ENCODE measurements at regions not wholly inside any gene's neighbourhood (a gene's known extent, or its start where the extent isn't known, plus 50 kb on each side); places are given as distances from the start of the nearest gene placed in this dataset.

DNA sequence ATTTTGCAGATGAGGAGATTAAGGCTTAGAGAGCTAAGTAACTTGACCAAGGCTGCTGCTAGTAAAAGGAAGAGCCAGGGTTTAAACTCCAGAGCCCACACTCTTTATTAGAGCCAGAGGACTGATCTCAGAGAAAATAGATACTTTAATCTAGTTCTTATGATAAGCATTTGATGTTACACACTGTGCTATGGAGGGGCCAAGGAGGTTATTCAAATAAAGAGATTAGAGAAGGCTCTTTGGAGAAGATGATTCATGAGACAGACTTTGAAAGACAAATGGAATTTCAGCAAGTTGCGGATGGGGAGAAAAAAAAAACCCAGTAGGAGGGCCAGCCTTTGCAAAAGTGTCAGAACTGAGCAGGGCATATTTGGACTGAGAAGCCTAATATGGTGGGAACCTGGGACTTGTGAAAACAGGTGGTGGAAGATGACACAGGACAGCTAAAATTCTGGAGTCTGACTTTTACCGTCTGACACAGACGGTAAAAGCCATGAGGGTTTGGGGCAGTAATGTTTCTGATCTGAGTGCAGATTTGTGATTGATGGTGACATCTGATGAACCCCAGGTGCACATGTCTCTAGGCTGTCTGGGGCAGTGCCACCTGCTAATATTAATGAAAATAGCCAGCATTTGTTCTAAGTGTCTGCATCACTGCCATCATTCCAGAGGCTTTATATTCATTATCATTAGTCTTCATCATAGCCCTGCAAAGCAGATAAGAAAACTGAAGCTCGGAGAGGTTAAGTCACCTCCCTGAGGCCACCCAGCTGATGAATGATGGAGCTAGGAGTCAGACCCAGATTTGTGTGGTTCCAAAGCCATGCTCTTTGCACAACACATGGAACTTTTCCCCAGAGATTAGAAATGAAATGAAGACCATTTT is 65.3 kb upstream of the CXCL14 start:
- 43% methylated on average over 4 of the region's 4 CpGs for WGBS (ENCODE audit: missing lambda C conversion rate)
- Histone ChIP-seq H3K4me3 (no peak overlapping the region), H3K27ac (no peak overlapping the region), H3K4me1 (no peaks in the 10 kb centered on the region), H3K4me2 (no peak overlapping the region), H3K9me3 (0 out of 3 replicates have a peak, but pooled peaks cover 1% of the 10 kb centered on the region)
- no peak for TF ChIP-seq NPAS2 (CRISPR knock-in tag; IDR thresholded peaks at IDR 0.05; ENCODE audit: borderline replicate concordance)
- TF ChIP-seq FOSL2 (IDR thresholded peaks at IDR 0.05): no peak
- no peak for TF ChIP-seq FOSL2 (CRISPR knock-in tag; IDR thresholded peaks at IDR 0.05)
- FAIRE-seq: no peak
- ChIA-PET POLR2A (no interaction called here), CTCF (interaction anchor here (1.1 kb wide), 1 partner anchor 186 kb away, joined by 3 read pairs; no protein-coding TSS in a partner anchor)
- DNase-seq (ENCODE audit: low read depth in 1 of 2, low spot score in 1 of 2): no peak
- ATAC-seq: no peak

DNA sequence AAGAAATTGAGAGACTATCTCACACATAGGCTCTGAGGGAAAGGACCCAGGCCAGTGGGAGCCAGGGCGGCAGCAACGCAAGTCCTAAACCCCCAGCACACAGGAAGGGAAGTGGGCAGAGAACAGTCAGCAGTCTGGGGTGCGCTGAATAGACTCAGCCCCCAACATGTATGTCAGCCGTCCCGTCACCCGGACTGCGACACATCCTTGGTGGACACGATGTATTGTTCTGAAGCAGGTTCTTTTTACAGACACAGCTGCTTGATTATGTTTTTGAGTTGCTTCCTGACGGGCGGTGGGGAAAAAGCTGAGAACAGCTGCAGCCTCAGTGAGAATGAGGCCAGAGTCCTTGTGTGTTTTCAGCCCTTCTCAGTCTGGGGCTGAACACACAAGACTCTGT is 64.1 kb upstream of the CXCL14 start:
- H3K4me1 ChIP-seq: no peaks in the 10 kb centered on the region
- TF ChIP-seq SREBF2 (IDR thresholded peaks at IDR 0.05): no peak
- no peak for TF ChIP-seq ESRRA (IDR thresholded peaks at IDR 0.05; ENCODE audit: borderline replicate concordance, low read length)
- no peak for TF ChIP-seq NFE2L2 (conservative IDR thresholded peaks at IDR 0.05; ENCODE audit: low read length)
- ChIA-PET CTCF (no interaction called here), POLR2A (no interaction called here)
- H3K9me3 ChIP-seq: 0 out of 3 replicates have a peak, but pooled peaks cover 5% of the 10 kb centered on the region
- no peak for DNase-seq (ENCODE audit: low read depth in 1 of 2, low spot score in 1 of 2)
- H3K4me3 ChIP-seq: no peak overlapping the region
- no peak overlapping the region for H3K27ac ChIP-seq
- ATAC-seq: no peak
- 45% methylated on average over 10 of the region's 10 CpGs for WGBS (ENCODE audit: missing lambda C conversion rate)
- no peak overlapping the region for H3K4me2 ChIP-seq
- FAIRE-seq: no peak

DNA sequence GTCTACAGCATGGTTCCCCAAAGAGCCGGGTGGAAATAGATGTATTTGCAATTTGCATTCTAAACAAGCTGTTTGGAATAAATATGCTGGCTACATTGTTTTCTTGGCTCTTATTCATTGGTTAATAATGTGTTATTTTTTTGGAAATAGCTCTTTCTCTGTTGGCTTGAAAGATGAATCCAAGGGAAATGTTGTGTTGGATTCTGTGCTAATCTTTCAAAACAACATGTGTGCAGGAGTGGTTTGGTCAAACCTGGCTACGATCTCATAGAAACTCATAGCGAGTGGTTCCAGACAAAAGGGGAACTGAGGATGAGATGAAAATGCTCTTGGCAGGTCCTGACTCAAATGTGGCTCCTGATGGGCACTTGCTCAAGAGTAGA is 63.7 kb upstream of the CXCL14 start:
- Histone ChIP-seq H3K4me2 (no peak overlapping the region), H3K4me1 (no peaks in the 10 kb centered on the region), H3K9me3 (0 out of 3 replicates have a peak, but pooled peaks cover 5% of the 10 kb centered on the region), H3K4me3 (no peak overlapping the region), H3K27ac (no peak overlapping the region)
- WGBS (ENCODE audit: missing lambda C conversion rate): 12% methylated on average over 3 of the region's 3 CpGs
- ChIA-PET CTCF (no interaction called here), POLR2A (no interaction called here)
- DNase-seq (ENCODE audit: low read depth in 1 of 2, low spot score in 1 of 2) (no peak), FAIRE-seq (no peak), ATAC-seq (no peak)
- no peak for TF ChIP-seq PHF8 (IDR thresholded peaks at IDR 0.05; ENCODE audit: borderline replicate concordance, low read depth)
- no peak for TF ChIP-seq HOXB13 (CRISPR knock-in tag; IDR thresholded peaks at IDR 0.05; ENCODE audit: low read depth)
- no peak for TF ChIP-seq RARB (CRISPR knock-in tag; IDR thresholded peaks at IDR 0.05)
- no peak for TF ChIP-seq FOSL2 (IDR thresholded peaks at IDR 0.05)
- TF ChIP-seq FOSL2 (CRISPR knock-in tag; IDR thresholded peaks at IDR 0.05): no peak
- no peak for TF ChIP-seq HEYL (CRISPR knock-in tag; IDR thresholded peaks at IDR 0.05)
- no peak for TF ChIP-seq KDM5A (IDR thresholded peaks at IDR 0.05)
- TF ChIP-seq, protein P1, sequence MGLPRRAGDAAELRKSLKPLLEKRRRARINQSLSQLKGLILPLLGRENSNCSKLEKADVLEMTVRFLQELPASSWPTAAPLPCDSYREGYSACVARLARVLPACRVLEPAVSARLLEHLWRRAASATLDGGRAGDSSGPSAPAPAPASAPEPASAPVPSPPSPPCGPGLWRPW (IDR thresholded peaks at IDR 0.05): no peak
- TF ChIP-seq NPAS2 (CRISPR knock-in tag; IDR thresholded peaks at IDR 0.05; ENCODE audit: borderline replicate concordance): no peak
- no peak for TF ChIP-seq ZC3H11A (IDR thresholded peaks at IDR 0.05)
- TF ChIP-seq GATA3 (IDR thresholded peaks at IDR 0.05; ENCODE audit: borderline replicate concordance): no peak
- no peak for TF ChIP-seq RAD21 (conservative IDR thresholded peaks at IDR 0.05 in 1 of 2, IDR thresholded peaks at IDR 0.05 in 1 of 2)
- no peak for TF ChIP-seq CHD4 (IDR thresholded peaks at IDR 0.05; ENCODE audit: borderline replicate concordance)
- TF ChIP-seq, protein P2, sequence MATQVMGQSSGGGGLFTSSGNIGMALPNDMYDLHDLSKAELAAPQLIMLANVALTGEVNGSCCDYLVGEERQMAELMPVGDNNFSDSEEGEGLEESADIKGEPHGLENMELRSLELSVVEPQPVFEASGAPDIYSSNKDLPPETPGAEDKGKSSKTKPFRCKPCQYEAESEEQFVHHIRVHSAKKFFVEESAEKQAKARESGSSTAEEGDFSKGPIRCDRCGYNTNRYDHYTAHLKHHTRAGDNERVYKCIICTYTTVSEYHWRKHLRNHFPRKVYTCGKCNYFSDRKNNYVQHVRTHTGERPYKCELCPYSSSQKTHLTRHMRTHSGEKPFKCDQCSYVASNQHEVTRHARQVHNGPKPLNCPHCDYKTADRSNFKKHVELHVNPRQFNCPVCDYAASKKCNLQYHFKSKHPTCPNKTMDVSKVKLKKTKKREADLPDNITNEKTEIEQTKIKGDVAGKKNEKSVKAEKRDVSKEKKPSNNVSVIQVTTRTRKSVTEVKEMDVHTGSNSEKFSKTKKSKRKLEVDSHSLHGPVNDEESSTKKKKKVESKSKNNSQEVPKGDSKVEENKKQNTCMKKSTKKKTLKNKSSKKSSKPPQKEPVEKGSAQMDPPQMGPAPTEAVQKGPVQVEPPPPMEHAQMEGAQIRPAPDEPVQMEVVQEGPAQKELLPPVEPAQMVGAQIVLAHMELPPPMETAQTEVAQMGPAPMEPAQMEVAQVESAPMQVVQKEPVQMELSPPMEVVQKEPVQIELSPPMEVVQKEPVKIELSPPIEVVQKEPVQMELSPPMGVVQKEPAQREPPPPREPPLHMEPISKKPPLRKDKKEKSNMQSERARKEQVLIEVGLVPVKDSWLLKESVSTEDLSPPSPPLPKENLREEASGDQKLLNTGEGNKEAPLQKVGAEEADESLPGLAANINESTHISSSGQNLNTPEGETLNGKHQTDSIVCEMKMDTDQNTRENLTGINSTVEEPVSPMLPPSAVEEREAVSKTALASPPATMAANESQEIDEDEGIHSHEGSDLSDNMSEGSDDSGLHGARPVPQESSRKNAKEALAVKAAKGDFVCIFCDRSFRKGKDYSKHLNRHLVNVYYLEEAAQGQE (IDR thresholded peaks at IDR 0.05): no peak
- TF ChIP-seq MAZ (IDR thresholded peaks at IDR 0.05; ENCODE audit: borderline replicate concordance, low read depth, low read length): no peak
- TF ChIP-seq KDM1A (IDR thresholded peaks at IDR 0.05; ENCODE audit: low read depth): no peak

All from A549 (cell line).